ENCODE measurements at regions not wholly inside any gene's neighbourhood (a gene's known extent, or its start where the extent isn't known, plus 50 kb on each side); places are given as distances from the start of the nearest gene placed in this dataset.

DNA sequence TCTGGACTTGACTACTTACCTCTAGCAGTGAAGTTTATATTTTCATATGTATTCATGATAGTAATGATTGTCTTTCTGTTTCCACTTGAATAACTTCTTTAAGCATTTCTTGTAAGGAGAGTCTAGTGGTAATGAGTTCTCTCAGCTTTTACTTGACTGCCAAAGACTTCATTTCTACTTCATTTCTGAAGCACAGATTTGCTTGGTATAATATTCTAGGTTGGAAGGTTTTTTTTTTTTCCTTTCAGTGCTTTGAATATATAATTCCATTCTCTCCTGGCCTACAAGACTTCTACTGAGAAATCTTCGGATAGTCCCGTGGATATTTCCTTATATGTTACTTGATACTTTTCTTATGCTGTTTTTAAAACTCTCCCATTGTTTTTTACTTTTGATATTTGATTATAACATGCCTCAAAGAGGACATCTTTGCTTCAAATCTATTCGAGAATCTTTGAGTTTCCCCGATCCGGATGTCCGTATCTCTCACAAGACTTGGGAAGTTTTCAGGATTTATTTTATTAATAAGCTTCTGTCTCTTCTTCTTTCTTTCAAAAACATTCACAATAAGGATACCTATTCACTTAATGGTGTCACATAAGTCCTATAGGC lies 1560.0 kb downstream of the PCDH9 start:
- intact Hi-C loops (cut with micrococcal nuclease; ENCODE audit: unreplicated experiment) (no loop called here), in situ Hi-C loops (cut with HindIII; ENCODE audit: extremely low pct_ligation_motif_present, low pct_unique_long_range_greater_than_20kb) (no loop called here)
- Histone ChIP-seq H3K9me3 (ENCODE audit: low read length) (peaks cover 10% of the 10 kb centered on the region; the same call in 1 of the 2 replicates), H3K27me3 (ENCODE audit: control insufficient read depth in 1 of 2, insufficient read depth in 2 of 2, low read length in 2 of 2) (no peaks in the 10 kb centered on the region), H3K4me2 (ENCODE audit: low read depth, low read length) (no peak overlapping the region), H4K20me1 (ENCODE audit: insufficient read depth, low read length) (no peaks in the 10 kb centered on the region), H2AFZ (ENCODE audit: low read length) (no peak overlapping the region), H3K27ac (ENCODE audit: extremely low read length, insufficient read depth, low read length) (no peak overlapping the region), H3K9ac (ENCODE audit: insufficient read depth, low read depth, low read length) (no peak overlapping the region), H3K4me3 (replicated peaks in 1 of 3; ENCODE audit: insufficient read depth in 1 of 3, low read depth in 2 of 3, low read length in 3 of 3) (no peak overlapping the region), H3K79me2 (ENCODE audit: insufficient read depth, low read length) (no peaks in the 10 kb centered on the region), H3K4me1 (ENCODE audit: insufficient read depth, low read length) (no peaks in the 10 kb centered on the region), H3K36me3 (replicated peaks in 1 of 2; ENCODE audit: control insufficient read depth in 1 of 2, insufficient read depth in 2 of 2, low read length in 2 of 2) (no peaks in the 10 kb centered on the region)
- FAIRE-seq (no peak), DNase-seq (ENCODE audit: low spot score) (no peak), ATAC-seq (no peak)
- POLR2A ChIA-PET, result no interaction called here
- 40% methylated on average over 6 of the region's 6 CpGs for WGBS (ENCODE audit: low lambda C conversion rate)
- no TSS peak for BruUV-seq (replicated peaks)
- CTCF ChIA-PET (ENCODE audit: low intra/inter-chr PET ratio, low total read pairs), result no interaction called here
- TF ChIP-seq, protein P1, sequence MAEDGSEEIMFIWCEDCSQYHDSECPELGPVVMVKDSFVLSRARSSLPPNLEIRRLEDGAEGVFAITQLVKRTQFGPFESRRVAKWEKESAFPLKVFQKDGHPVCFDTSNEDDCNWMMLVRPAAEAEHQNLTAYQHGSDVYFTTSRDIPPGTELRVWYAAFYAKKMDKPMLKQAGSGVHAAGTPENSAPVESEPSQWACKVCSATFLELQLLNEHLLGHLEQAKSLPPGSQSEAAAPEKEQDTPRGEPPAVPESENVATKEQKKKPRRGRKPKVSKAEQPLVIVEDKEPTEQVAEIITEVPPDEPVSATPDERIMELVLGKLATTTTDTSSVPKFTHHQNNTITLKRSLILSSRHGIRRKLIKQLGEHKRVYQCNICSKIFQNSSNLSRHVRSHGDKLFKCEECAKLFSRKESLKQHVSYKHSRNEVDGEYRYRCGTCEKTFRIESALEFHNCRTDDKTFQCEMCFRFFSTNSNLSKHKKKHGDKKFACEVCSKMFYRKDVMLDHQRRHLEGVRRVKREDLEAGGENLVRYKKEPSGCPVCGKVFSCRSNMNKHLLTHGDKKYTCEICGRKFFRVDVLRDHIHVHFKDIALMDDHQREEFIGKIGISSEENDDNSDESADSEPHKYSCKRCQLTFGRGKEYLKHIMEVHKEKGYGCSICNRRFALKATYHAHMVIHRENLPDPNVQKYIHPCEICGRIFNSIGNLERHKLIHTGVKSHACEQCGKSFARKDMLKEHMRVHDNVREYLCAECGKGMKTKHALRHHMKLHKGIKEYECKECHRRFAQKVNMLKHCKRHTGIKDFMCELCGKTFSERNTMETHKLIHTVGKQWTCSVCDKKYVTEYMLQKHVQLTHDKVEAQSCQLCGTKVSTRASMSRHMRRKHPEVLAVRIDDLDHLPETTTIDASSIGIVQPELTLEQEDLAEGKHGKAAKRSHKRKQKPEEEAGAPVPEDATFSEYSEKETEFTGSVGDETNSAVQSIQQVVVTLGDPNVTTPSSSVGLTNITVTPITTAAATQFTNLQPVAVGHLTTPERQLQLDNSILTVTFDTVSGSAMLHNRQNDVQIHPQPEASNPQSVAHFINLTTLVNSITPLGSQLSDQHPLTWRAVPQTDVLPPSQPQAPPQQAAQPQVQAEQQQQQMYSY (CRISPR knock-in tag; IDR thresholded peaks at IDR 0.05), result no peak
- TF ChIP-seq, protein P2, sequence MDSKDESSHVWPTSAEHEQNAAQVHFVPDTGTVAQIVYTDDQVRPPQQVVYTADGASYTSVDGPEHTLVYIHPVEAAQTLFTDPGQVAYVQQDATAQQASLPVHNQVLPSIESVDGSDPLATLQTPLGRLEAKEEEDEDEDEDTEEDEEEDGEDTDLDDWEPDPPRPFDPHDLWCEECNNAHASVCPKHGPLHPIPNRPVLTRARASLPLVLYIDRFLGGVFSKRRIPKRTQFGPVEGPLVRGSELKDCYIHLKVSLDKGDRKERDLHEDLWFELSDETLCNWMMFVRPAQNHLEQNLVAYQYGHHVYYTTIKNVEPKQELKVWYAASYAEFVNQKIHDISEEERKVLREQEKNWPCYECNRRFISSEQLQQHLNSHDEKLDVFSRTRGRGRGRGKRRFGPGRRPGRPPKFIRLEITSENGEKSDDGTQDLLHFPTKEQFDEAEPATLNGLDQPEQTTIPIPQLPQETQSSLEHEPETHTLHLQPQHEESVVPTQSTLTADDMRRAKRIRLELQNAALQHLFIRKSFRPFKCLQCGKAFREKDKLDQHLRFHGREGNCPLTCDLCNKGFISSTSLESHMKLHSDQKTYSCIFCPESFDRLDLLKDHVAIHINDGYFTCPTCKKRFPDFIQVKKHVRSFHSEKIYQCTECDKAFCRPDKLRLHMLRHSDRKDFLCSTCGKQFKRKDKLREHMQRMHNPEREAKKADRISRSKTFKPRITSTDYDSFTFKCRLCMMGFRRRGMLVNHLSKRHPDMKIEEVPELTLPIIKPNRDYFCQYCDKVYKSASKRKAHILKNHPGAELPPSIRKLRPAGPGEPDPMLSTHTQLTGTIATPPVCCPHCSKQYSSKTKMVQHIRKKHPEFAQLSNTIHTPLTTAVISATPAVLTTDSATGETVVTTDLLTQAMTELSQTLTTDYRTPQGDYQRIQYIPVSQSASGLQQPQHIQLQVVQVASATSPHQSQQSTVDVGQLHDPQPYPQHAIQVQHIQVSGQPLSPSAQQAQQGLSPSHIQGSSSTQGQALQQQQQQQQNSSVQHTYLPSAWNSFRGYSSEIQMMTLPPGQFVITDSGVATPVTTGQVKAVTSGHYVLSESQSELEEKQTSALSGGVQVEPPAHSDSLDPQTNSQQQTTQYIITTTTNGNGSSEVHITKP (CRISPR knock-in tag; IDR thresholded peaks at IDR 0.05; ENCODE audit: low read depth), result no peak
- TF ChIP-seq, protein P3, sequence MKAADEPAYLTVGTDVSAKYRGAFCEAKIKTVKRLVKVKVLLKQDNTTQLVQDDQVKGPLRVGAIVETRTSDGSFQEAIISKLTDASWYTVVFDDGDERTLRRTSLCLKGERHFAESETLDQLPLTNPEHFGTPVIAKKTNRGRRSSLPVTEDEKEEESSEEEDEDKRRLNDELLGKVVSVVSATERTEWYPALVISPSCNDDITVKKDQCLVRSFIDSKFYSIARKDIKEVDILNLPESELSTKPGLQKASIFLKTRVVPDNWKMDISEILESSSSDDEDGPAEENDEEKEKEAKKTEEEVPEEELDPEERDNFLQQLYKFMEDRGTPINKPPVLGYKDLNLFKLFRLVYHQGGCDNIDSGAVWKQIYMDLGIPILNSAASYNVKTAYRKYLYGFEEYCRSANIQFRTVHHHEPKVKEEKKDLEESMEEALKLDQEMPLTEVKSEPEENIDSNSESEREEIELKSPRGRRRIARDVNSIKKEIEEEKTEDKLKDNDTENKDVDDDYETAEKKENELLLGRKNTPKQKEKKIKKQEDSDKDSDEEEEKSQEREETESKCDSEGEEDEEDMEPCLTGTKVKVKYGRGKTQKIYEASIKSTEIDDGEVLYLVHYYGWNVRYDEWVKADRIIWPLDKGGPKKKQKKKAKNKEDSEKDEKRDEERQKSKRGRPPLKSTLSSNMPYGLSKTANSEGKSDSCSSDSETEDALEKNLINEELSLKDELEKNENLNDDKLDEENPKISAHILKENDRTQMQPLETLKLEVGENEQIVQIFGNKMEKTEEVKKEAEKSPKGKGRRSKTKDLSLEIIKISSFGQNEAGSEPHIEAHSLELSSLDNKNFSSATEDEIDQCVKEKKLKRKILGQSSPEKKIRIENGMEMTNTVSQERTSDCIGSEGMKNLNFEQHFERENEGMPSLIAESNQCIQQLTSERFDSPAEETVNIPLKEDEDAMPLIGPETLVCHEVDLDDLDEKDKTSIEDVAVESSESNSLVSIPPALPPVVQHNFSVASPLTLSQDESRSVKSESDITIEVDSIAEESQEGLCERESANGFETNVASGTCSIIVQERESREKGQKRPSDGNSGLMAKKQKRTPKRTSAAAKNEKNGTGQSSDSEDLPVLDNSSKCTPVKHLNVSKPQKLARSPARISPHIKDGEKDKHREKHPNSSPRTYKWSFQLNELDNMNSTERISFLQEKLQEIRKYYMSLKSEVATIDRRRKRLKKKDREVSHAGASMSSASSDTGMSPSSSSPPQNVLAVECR (CRISPR knock-in tag; IDR thresholded peaks at IDR 0.05; ENCODE audit: borderline replicate concordance), result no peak
- TF ChIP-seq ZNF598 (CRISPR knock-in tag; IDR thresholded peaks at IDR 0.05; ENCODE audit: borderline replicate concordance), result no peak
- TF ChIP-seq BCL6 (CRISPR knock-in tag; IDR thresholded peaks at IDR 0.05), result no peak
- TF ChIP-seq, protein P4, sequence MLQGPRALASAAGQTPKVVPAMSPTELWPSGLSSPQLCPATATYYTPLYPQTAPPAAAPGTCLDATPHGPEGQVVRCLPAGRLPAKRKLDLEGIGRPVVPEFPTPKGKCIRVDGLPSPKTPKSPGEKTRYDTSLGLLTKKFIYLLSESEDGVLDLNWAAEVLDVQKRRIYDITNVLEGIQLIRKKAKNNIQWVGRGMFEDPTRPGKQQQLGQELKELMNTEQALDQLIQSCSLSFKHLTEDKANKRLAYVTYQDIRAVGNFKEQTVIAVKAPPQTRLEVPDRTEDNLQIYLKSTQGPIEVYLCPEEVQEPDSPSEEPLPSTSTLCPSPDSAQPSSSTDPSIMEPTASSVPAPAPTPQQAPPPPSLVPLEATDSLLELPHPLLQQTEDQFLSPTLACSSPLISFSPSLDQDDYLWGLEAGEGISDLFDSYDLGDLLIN (CRISPR knock-in tag; IDR thresholded peaks at IDR 0.05; ENCODE audit: borderline replicate concordance), result no peak
